ENCODE measurements at regions not wholly inside any gene's neighbourhood (a gene's known extent, or its start where the extent isn't known, plus 50 kb on each side); places are given as distances from the start of the nearest gene placed in this dataset.

DNA sequence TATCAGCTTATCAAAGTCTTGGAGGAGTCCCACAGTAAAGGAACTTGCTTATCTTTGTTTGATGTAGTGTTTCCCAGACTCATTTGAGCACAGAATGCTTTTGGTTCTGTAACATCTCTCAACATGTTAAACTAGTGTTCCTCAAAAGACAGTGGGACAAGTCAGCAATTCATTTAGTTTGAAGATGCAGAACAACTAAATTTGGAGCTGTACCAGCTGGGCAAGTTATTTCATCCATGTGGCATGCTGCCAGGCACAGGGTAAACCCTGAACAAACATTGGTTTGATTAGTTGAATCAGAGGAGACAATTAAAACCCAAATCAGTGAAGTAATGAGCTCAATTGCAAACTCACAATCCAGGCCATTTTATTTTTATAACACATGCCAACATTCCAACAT is 141.2 kb downstream of the CSNK2A3 start (continued):
- TF ChIP-seq, protein P1, sequence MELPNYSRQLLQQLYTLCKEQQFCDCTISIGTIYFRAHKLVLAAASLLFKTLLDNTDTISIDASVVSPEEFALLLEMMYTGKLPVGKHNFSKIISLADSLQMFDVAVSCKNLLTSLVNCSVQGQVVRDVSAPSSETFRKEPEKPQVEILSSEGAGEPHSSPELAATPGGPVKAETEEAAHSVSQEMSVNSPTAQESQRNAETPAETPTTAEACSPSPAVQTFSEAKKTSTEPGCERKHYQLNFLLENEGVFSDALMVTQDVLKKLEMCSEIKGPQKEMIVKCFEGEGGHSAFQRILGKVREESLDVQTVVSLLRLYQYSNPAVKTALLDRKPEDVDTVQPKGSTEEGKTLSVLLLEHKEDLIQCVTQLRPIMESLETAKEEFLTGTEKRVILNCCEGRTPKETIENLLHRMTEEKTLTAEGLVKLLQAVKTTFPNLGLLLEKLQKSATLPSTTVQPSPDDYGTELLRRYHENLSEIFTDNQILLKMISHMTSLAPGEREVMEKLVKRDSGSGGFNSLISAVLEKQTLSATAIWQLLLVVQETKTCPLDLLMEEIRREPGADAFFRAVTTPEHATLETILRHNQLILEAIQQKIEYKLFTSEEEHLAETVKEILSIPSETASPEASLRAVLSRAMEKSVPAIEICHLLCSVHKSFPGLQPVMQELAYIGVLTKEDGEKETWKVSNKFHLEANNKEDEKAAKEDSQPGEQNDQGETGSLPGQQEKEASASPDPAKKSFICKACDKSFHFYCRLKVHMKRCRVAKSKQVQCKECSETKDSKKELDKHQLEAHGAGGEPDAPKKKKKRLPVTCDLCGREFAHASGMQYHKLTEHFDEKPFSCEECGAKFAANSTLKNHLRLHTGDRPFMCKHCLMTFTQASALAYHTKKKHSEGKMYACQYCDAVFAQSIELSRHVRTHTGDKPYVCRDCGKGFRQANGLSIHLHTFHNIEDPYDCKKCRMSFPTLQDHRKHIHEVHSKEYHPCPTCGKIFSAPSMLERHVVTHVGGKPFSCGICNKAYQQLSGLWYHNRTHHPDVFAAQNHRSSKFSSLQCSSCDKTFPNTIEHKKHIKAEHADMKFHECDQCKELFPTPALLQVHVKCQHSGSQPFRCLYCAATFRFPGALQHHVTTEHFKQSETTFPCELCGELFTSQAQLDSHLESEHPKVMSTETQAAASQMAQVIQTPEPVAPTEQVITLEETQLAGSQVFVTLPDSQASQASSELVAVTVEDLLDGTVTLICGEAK (IDR thresholded peaks at IDR 0.05; ENCODE audit: borderline replicate concordance): no peak
- TF ChIP-seq, protein P2, sequence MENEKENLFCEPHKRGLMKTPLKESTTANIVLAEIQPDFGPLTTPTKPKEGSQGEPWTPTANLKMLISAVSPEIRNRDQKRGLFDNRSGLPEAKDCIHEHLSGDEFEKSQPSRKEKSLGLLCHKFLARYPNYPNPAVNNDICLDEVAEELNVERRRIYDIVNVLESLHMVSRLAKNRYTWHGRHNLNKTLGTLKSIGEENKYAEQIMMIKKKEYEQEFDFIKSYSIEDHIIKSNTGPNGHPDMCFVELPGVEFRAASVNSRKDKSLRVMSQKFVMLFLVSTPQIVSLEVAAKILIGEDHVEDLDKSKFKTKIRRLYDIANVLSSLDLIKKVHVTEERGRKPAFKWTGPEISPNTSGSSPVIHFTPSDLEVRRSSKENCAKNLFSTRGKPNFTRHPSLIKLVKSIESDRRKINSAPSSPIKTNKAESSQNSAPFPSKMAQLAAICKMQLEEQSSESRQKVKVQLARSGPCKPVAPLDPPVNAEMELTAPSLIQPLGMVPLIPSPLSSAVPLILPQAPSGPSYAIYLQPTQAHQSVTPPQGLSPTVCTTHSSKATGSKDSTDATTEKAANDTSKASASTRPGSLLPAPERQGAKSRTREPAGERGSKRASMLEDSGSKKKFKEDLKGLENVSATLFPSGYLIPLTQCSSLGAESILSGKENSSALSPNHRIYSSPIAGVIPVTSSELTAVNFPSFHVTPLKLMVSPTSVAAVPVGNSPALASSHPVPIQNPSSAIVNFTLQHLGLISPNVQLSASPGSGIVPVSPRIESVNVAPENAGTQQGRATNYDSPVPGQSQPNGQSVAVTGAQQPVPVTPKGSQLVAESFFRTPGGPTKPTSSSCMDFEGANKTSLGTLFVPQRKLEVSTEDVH (IDR thresholded peaks at IDR 0.05; ENCODE audit: low read depth, partially characterized antibody): no peak
- no peak for TF ChIP-seq ZNF622 (IDR thresholded peaks at IDR 0.05)
- TF ChIP-seq GABPA (IDR thresholded peaks at IDR 0.05; ENCODE audit: low read depth): no peak
- TF ChIP-seq, protein P3, sequence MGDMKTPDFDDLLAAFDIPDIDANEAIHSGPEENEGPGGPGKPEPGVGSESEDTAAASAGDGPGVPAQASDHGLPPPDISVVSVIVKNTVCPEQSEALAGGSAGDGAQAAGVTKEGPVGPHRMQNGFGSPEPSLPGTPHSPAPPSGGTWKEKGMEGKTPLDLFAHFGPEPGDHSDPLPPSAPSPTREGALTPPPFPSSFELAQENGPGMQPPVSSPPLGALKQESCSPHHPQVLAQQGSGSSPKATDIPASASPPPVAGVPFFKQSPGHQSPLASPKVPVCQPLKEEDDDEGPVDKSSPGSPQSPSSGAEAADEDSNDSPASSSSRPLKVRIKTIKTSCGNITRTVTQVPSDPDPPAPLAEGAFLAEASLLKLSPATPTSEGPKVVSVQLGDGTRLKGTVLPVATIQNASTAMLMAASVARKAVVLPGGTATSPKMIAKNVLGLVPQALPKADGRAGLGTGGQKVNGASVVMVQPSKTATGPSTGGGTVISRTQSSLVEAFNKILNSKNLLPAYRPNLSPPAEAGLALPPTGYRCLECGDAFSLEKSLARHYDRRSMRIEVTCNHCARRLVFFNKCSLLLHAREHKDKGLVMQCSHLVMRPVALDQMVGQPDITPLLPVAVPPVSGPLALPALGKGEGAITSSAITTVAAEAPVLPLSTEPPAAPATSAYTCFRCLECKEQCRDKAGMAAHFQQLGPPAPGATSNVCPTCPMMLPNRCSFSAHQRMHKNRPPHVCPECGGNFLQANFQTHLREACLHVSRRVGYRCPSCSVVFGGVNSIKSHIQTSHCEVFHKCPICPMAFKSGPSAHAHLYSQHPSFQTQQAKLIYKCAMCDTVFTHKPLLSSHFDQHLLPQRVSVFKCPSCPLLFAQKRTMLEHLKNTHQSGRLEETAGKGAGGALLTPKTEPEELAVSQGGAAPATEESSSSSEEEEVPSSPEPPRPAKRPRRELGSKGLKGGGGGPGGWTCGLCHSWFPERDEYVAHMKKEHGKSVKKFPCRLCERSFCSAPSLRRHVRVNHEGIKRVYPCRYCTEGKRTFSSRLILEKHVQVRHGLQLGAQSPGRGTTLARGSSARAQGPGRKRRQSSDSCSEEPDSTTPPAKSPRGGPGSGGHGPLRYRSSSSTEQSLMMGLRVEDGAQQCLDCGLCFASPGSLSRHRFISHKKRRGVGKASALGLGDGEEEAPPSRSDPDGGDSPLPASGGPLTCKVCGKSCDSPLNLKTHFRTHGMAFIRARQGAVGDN (IDR thresholded peaks at IDR 0.05): no peak
